ENCODE measurements at regions not wholly inside any gene's neighbourhood (a gene's known extent, or its start where the extent isn't known, plus 50 kb on each side); places are given as distances from the start of the nearest gene placed in this dataset.

- DNase-seq (ENCODE audit: low read depth, low spot score) (no peak), FAIRE-seq (no peak)
- Histone ChIP-seq H3K9ac (replicated peaks; ENCODE audit: extremely low read depth, insufficient read depth, low read length) (no peak overlapping the region), H3K79me2 (ENCODE audit: control insufficient read depth, insufficient read depth, low read length) (no peaks in the 10 kb centered on the region), H2AFZ (ENCODE audit: low read depth, low read length) (no peak overlapping the region), H3K9me1 (replicated peaks; ENCODE audit: control insufficient read depth, extremely low read depth, insufficient read depth, low read length) (no peaks in the 10 kb centered on the region), H3K9me3 (replicated peaks; ENCODE audit: control insufficient read depth, insufficient read depth, low read length) (no peaks in the 10 kb centered on the region), H3K4me1 (ENCODE audit: control insufficient read depth, extremely low read depth, insufficient read depth, low read length) (peaks cover 13% of the 10 kb centered on the region), H3K36me3 (ENCODE audit: control insufficient read depth in 2 of 2, extremely low read depth in 1 of 2, insufficient read depth in 2 of 2, low read length in 2 of 2) (no peaks in the 10 kb centered on the region), H4K20me1 (replicated peaks; ENCODE audit: control insufficient read depth, extremely low read depth, insufficient read depth, low read length) (no peaks in the 10 kb centered on the region), H3K27me3 (ENCODE audit: control insufficient read depth in 2 of 2, insufficient read depth in 2 of 2, low read length in 2 of 2) (no peaks in the 10 kb centered on the region), H3K4me2 (ENCODE audit: insufficient read depth, low read length) (no peak overlapping the region), H3K4me3 (replicated peaks in 1 of 3; ENCODE audit: insufficient read depth in 1 of 3, low read depth in 1 of 3, low read length in 3 of 3) (no peak overlapping the region), H3K27ac (ENCODE audit: insufficient read depth, low read depth, low read length) (no peak overlapping the region)
- intact Hi-C loops (cut with micrococcal nuclease) (no loop called here), dilution Hi-C loops (cut with MboI; ENCODE audit: extremely low pct_ligation_motif_present, low sequenced_read_pairs) (no loop called here)
- no peak for TF ChIP-seq MYC (IDR thresholded peaks at IDR 0.05; ENCODE audit: low read depth, low read length)
- TF ChIP-seq JUN (IDR thresholded peaks at IDR 0.05; ENCODE audit: borderline replicate concordance, insufficient read depth, insufficient read length, low read depth) = no peak
- no peak for TF ChIP-seq MAX (IDR thresholded peaks at IDR 0.05; ENCODE audit: insufficient read depth, insufficient read length)
- no peak for TF ChIP-seq POLR2AphosphoS5 (IDR thresholded peaks at IDR 0.05; ENCODE audit: insufficient read depth, low read depth, low read length)
- TF ChIP-seq CTCF (IDR thresholded peaks at IDR 0.05; ENCODE audit: extremely low read depth in 1 of 2, insufficient read depth in 1 of 2, low read depth in 1 of 2, low read length in 2 of 2) = no peak
- TF ChIP-seq FOS (IDR thresholded peaks at IDR 0.05; ENCODE audit: borderline replicate concordance, insufficient read depth, low read length) = no peak
- TF ChIP-seq POLR2A (IDR thresholded peaks at IDR 0.05; ENCODE audit: low read depth, low read length) = no peak
- TF ChIP-seq GATA2 (IDR thresholded peaks at IDR 0.05; ENCODE audit: insufficient read depth, insufficient read length, low read depth, low read length) = no peak
- no peak for TF ChIP-seq EZH2 (IDR thresholded peaks at IDR 0.05; ENCODE audit: borderline replicate concordance, low read depth, low read length, severe bottlenecking)
- no TSS peak for BruUV-seq (replicated peaks)
- CTCF ChIA-PET = interaction anchor here (1.2 kb wide), 1 partner anchor 46 kb away, joined by 4 read pairs; no protein-coding TSS in a partner anchor
- POLR2A ChIA-PET = no interaction called here
These were observed 278.0 kb downstream of the HLX start for GRCh38 chr1:221157026-221157761.
